GM12874 (cell line): ENCODE measurements at regions not wholly inside any gene's neighbourhood (a gene's known extent, or its start where the extent isn't known, plus 50 kb on each side); places are given as distances from the start of the nearest gene placed in this dataset.

Experiments used
- CTCF ChIP-seq: IDR thresholded peaks from 2 replicates; pipeline ENCODE4 v1.5.1; 2011; ENCODE audit warnings: low read depth, mild to moderate bottlenecking, control low read depth, low read length, moderate library complexity; ENCODE audit not compliant: insufficient read depth

- no peak for TF ChIP-seq CTCF
Measured at GRCh38 chr2:145067549-145068030, 547.7 kb upstream of the ZEB2 start.

GRCh38 chr2:145066856-145067548, 547.1 kb upstream of the ZEB2 start:
- no peak for TF ChIP-seq CTCF

- no peak for TF ChIP-seq CTCF
Measured at GRCh38 chr2:145066151-145066661, 546.3 kb upstream of the ZEB2 start.

GRCh38 chr2:145065342-145065741, 545.4 kb upstream of the ZEB2 start:
- no peak for TF ChIP-seq CTCF

GRCh38 chr2:145064511-145064910, 544.6 kb upstream of the ZEB2 start:
- TF ChIP-seq CTCF: no peak

GRCh38 chr2:145060876-145061275, 541.0 kb upstream of the ZEB2 start:
- no peak for TF ChIP-seq CTCF

- no peak for TF ChIP-seq CTCF
Measured at GRCh38 chr2:145059914-145060313, 540.0 kb upstream of the ZEB2 start.
